ENCODE measurements at regions not wholly inside any gene's neighbourhood (a gene's known extent, or its start where the extent isn't known, plus 50 kb on each side); places are given as distances from the start of the nearest gene placed in this dataset.

DNA sequence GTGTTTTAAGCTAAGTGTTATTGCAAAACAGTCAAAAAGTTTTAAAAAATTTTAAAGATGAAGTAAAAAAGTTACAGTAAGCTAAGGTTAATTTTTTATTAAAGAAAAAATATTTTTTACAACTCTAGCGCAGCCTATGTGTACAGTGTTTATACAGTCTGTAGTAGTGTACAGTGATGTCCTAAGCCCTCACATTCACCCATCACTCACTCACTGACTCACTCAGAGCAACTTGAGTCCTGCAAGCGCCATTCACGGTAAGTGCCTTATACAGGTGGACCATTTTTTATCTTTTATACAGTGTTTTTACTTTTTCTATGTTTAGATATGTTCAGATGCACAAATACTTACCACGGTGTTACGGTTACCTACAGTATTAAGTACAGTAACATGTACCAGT is 83.4 kb upstream of the STMND1 start (continued):
- TF ChIP-seq USF2 (IDR thresholded peaks at IDR 0.05) (no peak), HOXB13 (CRISPR knock-in tag; IDR thresholded peaks at IDR 0.05; ENCODE audit: low read depth) (no peak), RAD21 (conservative IDR thresholded peaks at IDR 0.05 in 1 of 2, IDR thresholded peaks at IDR 0.05 in 1 of 2) (no peak), MAFK (IDR thresholded peaks at IDR 0.05; ENCODE audit: partially characterized antibody) (no peak), JUN (IDR thresholded peaks at IDR 0.05) (no peak), TP53 (CRISPR knock-in tag; IDR thresholded peaks at IDR 0.05) (no peak)

GRCh38 chr6:17017416-17017815 is 84.4 kb upstream of the STMND1 start:
- Histone ChIP-seq H3K27ac (no peak overlapping the region), H3K4me2 (no peak overlapping the region), H3K4me3 (no peak overlapping the region), H3K4me1 (no peaks in the 10 kb centered on the region), H3K9me3 (no peaks in the 10 kb centered on the region)
- CTCF ChIA-PET = no interaction called here
- 62% methylated on average over 10 of the region's 10 CpGs for WGBS (ENCODE audit: missing lambda C conversion rate)
- DNase-seq (ENCODE audit: low read depth in 1 of 2, low spot score in 1 of 2) (no peak), ATAC-seq (no peak), FAIRE-seq (no peak)
- POLR2A ChIA-PET = no interaction called here
- TF ChIP-seq USF2 (IDR thresholded peaks at IDR 0.05) (no peak), POLR2A (IDR thresholded peaks at IDR 0.05; ENCODE audit: low read length) (no peak), RAD21 (conservative IDR thresholded peaks at IDR 0.05 in 1 of 2, IDR thresholded peaks at IDR 0.05 in 1 of 2) (no peak), NPAS2 (CRISPR knock-in tag; IDR thresholded peaks at IDR 0.05; ENCODE audit: borderline replicate concordance) (no peak), CHD4 (IDR thresholded peaks at IDR 0.05; ENCODE audit: borderline replicate concordance) (no peak), ZC3H11A (IDR thresholded peaks at IDR 0.05) (no peak), CEBPB (IDR thresholded peaks at IDR 0.05) (no peak), MAFK (IDR thresholded peaks at IDR 0.05; ENCODE audit: partially characterized antibody) (no peak), JUNB (IDR thresholded peaks at IDR 0.05) (no peak), CBX2 (IDR thresholded peaks at IDR 0.05; ENCODE audit: borderline replicate concordance, low read depth) (no peak), FOXS1 (CRISPR knock-in tag; IDR thresholded peaks at IDR 0.05) (no peak), HMGXB4 (CRISPR knock-in tag; IDR thresholded peaks at IDR 0.05; ENCODE audit: borderline replicate concordance) (no peak)

DNA sequence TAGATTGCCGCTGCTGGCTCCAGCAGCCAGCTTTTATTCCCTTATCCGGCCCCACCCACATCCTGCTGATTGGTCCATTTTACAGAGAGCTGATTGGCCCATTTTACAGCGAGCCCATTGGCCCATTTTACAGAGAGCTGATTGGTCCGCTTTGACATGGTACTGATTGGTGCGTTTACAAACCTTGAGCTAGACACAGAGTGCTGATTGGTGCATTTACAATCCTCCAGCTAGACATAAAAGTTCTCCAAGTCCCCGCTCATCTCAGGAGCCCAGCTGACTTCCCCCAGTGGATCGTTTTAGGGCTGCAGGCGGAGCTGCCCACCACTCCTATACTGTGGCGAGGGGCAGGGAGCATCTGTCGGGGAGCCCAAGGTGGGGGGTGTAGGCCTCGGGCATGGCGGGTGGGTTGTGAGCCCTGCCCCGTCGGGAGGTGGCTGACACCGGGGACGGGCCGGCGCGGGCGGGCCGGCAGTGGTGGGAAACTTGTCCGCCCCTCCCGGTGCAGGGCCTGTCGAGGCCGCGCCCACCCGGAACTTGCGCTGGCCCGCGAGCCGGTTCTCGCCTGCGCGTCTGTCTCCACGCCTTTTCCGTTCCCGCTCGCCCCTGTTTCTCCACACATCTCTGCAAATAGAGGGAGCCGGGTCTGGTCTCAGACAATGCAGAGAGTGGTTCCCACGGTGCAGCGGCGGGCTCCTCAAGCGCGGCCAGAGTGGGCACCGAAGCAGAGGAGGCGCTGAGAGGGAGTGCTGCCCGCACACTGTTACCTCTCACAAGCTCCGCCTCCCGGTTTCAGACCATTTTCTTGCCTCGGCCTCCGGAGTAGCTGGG is 86.1 kb upstream of the STMND1 start:
- DNase-seq (ENCODE audit: low read depth in 1 of 2, low spot score in 1 of 2) = no peak
- H3K4me3 ChIP-seq = no peak overlapping the region
- CTCF ChIA-PET = interaction anchor here (0.7 to 1.8 kb wide), 2 partner anchors 17 to 51 kb away, joined by 3 to 4 read pairs; no protein-coding TSS in a partner anchor
- no peaks in the 10 kb centered on the region for H3K9me3 ChIP-seq
- no peak for TF ChIP-seq E2F6 (IDR thresholded peaks at IDR 0.05; ENCODE audit: borderline replicate concordance, low read depth)
- no peak for TF ChIP-seq FOSB (CRISPR knock-in tag; IDR thresholded peaks at IDR 0.05)
- no peak for TF ChIP-seq REST (IDR thresholded peaks at IDR 0.05)
- no peak for TF ChIP-seq BCL3 (IDR thresholded peaks at IDR 0.05)
- no peak for TF ChIP-seq ZNF302 (CRISPR knock-in tag; IDR thresholded peaks at IDR 0.05)
- TF ChIP-seq RNF2 (IDR thresholded peaks at IDR 0.05; ENCODE audit: borderline replicate concordance, low read depth) = no peak
- no peak for TF ChIP-seq NPAS2 (CRISPR knock-in tag; IDR thresholded peaks at IDR 0.05; ENCODE audit: borderline replicate concordance)
- no peaks in the 10 kb centered on the region for H3K4me1 ChIP-seq
- FAIRE-seq = no peak
- no peak overlapping the region for H3K27ac ChIP-seq
- no peak overlapping the region for H3K4me2 ChIP-seq
- no peak for ATAC-seq
- POLR2A ChIA-PET = no interaction called here
- 91% methylated on average over 46 of the region's 51 CpGs for WGBS (ENCODE audit: missing lambda C conversion rate)
